IPS-15b (cell line): ENCODE measurements at regions not wholly inside any gene's neighbourhood (a gene's known extent, or its start where the extent isn't known, plus 50 kb on each side); places are given as distances from the start of the nearest gene placed in this dataset.

ENCODE experiments used
- H3K27me3 ChIP-seq: one replicate; pipeline ENCODE4 v1.6.1; 2013; ENCODE audit warnings: low read length; ENCODE audit not compliant: control insufficient read depth, insufficient read depth
- H3K36me3 ChIP-seq: one replicate; pipeline ENCODE4 v1.6.1; 2013; ENCODE audit warnings: low read length; ENCODE audit not compliant: control insufficient read depth, insufficient read depth
- H3K4me1 ChIP-seq: one replicate; pipeline ENCODE4 v1.6.1; 2013; ENCODE audit warnings: mild to moderate bottlenecking, low read length; ENCODE audit not compliant: control insufficient read depth, insufficient read depth
- H3K4me3 ChIP-seq: one replicate; pipeline ENCODE4 v1.5.1; 2013; ENCODE audit warnings: low read depth, low read length
- H3K9ac ChIP-seq: one replicate; pipeline ENCODE4 v1.6.1; 2013; ENCODE audit warnings: low read depth, mild to moderate bottlenecking, low read length
- H3K9me3 ChIP-seq: one replicate; pipeline ENCODE4 v1.6.1; 2013; ENCODE audit warnings: mild to moderate bottlenecking, low read length; ENCODE audit not compliant: control insufficient read depth, insufficient read depth

DNA sequence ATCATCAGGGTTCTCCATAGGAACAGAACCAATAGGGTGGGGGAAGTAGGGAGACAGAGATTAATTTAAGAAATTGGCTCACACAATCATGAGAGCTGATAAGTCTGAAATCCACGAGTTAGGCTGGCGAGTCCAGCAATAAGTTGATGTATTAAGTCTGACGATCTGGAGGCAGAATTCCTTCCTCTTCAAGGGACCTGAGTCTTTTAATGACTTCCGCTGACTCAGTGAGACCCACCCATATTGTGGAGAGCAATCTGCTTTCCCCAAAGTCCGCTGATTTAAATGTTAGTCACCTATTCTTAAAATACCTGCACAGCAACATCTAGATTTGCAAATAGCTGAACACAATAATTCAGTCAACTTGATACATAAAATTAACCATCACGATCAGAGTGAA is 97.8 kb downstream of the SPTSSA start:
- H3K4me1 ChIP-seq, result no peaks in the 10 kb centered on the region

DNA sequence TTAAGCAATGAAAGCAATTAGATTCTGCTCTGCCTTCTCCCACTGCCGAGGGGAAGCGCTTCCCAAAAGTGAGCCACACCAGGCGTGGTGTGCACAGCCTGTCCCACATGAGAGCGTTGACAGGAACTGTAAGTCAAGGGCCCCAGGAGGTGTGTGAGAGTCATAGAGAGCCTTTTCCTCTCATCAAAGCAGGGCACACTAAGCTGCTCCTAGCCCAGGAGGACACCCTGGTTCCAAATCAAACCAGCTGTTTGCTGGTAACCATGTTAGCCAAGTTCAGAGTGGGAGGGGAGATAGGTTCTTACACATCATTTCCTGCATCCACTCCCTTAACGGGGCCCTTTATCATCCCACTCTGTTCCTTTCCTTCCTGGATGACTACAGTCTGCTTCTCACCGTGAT is 98.3 kb downstream of the SPTSSA start:
- Histone ChIP-seq H3K9me3 (no peaks in the 10 kb centered on the region), H3K4me1 (no peaks in the 10 kb centered on the region), H3K9ac (no peak overlapping the region), H3K36me3 (no peaks in the 10 kb centered on the region), H3K27me3 (no peaks in the 10 kb centered on the region), H3K4me3 (no peak overlapping the region)

More for the DNA sequence above, 97.8 kb downstream of the SPTSSA start:
- Histone ChIP-seq H3K9me3 (no peaks in the 10 kb centered on the region), H3K9ac (no peak overlapping the region), H3K27me3 (no peaks in the 10 kb centered on the region), H3K4me3 (no peak overlapping the region), H3K36me3 (no peaks in the 10 kb centered on the region)

DNA sequence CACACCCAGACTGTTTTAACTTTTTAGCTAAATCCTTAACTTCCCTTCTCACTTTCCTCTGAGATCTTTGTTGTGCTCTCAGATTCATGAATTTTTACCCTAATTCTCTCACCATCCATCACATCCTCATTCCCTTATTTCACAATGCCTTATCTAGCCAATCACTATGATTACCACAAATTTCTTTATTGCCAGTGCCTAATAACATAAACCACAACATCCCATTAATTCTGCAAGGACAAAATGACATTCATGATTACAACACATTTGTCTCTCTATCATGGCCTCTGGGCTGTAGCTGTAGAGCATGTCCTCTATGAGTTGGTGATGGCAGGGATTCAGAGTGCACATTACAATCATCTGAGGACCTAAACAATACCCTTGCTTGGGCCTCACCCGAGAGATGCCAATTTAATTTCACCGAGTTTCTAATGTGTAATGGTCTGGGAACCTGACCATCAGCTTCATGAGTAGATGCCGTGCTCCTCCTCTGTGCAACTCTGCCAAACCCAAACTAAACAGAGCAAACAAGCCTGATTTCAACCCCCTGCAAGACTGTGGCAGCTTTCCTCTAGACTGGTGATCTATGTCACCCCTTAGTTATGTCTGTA is 99.3 kb downstream of the SPTSSA start:
- no peaks in the 10 kb centered on the region for H3K9me3 ChIP-seq
- no peak overlapping the region for H3K9ac ChIP-seq
- H3K4me1 ChIP-seq, result no peaks in the 10 kb centered on the region
- H3K36me3 ChIP-seq, result no peaks in the 10 kb centered on the region
- no peaks in the 10 kb centered on the region for H3K27me3 ChIP-seq
- H3K4me3 ChIP-seq, result no peak overlapping the region

DNA sequence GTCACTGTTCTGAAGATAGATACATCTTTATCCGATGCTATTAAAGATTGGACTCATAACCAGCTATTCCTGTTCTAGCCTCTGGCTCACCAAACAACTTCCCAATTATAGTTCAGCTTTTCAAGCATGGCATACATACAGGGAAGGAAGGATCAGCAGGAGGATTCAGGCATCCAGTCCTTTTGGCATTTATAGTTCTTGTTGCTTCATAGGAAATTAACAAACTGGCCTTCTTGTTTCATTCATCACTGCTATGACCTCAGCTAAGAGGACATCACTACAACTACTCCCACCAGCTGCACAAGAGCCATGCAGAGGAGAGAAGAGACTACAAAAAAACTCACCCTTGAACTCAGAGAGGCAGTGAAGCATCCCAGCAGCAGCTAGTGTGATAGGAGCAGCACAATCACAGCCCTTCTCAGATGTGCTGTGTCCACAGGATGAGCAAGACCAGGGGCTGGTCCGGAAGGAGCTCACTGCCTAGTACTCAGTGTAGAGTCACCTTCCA is 100.5 kb downstream of the SPTSSA start:
- H3K9ac ChIP-seq, result no peak overlapping the region
- no peak overlapping the region for H3K4me3 ChIP-seq
- H3K36me3 ChIP-seq, result no peaks in the 10 kb centered on the region
- no peaks in the 10 kb centered on the region for H3K4me1 ChIP-seq
- H3K9me3 ChIP-seq, result no peaks in the 10 kb centered on the region
- H3K27me3 ChIP-seq, result no peaks in the 10 kb centered on the region

DNA sequence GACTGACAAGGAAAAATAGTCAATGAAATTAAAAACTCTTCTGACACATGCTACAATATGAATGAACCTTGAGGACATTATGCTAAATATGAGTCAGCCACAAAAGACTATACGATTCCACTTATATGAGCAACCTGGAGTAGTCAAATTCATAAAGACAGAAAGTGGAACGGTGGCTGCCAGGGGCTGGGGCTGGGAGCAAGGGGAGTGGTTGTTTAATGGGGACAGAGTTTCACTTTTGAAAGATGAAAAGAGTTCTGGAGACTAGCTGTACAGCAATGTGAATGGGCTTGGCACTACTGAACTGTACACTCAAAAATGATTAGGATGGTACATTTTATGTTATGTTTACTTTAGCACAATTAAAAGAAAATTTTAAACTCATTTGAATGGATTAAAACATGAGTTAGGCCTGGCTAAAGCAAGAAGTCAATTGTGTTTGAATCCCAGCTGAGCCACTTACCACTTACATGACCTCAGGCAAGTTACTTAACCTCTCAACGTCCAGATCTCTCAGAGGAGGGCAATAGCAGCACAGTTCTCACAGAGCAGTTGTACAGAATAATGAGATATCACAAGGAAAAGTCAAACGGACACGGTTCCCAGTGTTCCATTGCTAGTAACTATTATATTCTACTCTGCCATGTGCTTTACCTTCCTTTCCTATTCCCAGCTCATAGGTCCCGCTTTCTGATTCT is 102.5 kb downstream of the SPTSSA start:
- Histone ChIP-seq H3K9me3 (no peaks in the 10 kb centered on the region), H3K36me3 (no peaks in the 10 kb centered on the region), H3K4me3 (no peak overlapping the region), H3K9ac (no peak overlapping the region), H3K4me1 (no peaks in the 10 kb centered on the region), H3K27me3 (no peaks in the 10 kb centered on the region)

DNA sequence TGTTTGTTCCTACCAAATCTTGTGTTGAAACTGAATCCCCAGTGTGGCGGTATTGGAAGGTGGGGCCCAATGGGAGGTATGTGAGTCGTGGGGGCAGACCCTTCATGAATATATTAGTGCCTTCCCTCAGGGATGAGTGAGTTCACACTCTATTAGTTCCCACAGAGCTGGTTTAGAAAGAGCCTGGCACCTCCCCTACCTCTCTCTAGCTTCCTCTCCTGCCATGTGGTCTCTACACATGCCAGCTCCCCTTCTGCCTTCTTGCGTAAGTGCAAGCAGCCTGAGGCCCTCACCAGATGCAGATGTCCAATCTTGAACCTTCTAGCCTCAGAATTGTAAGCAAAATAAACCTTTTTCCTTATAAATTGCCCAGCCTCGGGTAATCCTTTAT is 105.8 kb downstream of the SPTSSA start:
- H3K4me1 ChIP-seq, result no peaks in the 10 kb centered on the region
- H3K36me3 ChIP-seq, result no peaks in the 10 kb centered on the region
- H3K4me3 ChIP-seq, result no peak overlapping the region
- no peaks in the 10 kb centered on the region for H3K27me3 ChIP-seq
- no peaks in the 10 kb centered on the region for H3K9me3 ChIP-seq
- no peak overlapping the region for H3K9ac ChIP-seq

DNA sequence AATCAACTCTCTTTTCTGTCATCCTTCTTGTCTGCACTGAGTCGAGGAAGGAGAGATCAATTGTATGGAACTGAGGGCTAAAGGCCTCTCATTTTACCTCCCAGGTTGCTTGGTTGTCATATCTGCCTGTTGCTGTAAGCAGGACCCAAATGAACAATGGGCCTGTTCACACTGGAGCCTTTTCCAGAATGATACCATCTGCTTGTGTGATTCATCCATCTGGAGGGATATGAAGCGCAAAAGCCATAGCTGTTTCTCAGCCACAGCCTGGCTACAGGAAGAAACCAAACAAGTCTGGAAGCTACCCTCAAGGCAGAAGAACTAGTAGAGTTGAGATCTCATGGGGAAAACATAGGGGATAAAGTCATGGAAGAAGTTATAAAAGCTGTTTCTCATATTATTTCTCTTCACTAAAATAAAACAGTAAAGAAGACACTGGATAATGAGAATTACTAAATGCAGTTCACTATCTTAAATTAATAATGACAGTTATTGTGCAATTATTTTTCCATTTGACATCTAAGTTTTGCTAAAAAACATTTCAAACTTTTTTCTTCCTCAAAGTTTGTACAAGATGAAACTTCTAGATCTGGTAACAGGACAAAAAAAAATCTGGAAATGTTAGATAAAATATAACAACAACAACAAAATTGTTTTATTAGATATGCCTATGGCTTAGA is 106.3 kb downstream of the SPTSSA start:
- Histone ChIP-seq H3K4me1 (no peaks in the 10 kb centered on the region), H3K4me3 (no peak overlapping the region), H3K36me3 (no peaks in the 10 kb centered on the region), H3K27me3 (no peaks in the 10 kb centered on the region), H3K9me3 (no peaks in the 10 kb centered on the region), H3K9ac (no peak overlapping the region)

DNA sequence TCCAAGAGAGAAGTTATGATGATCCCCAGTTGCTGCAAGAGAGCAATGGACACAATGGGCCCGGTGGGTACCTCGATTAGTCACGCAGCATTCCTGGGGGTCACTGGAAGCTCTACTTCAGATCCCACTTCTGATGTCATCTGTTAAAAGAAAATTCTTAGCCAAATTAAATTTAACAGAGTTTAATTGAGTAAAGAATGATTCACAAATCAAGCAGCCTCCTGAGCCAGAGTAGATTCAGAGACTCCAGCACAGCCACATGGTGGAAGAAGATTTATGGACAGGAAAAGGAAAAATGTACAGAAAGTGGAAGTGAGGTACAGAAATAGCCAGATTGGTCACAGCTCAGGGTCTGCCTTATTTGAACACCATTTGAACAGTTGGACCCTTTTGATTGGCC is 107.5 kb downstream of the SPTSSA start:
- Histone ChIP-seq H3K9ac (no peak overlapping the region), H3K4me1 (no peaks in the 10 kb centered on the region), H3K36me3 (no peaks in the 10 kb centered on the region), H3K27me3 (no peaks in the 10 kb centered on the region), H3K9me3 (no peaks in the 10 kb centered on the region), H3K4me3 (no peak overlapping the region)

DNA sequence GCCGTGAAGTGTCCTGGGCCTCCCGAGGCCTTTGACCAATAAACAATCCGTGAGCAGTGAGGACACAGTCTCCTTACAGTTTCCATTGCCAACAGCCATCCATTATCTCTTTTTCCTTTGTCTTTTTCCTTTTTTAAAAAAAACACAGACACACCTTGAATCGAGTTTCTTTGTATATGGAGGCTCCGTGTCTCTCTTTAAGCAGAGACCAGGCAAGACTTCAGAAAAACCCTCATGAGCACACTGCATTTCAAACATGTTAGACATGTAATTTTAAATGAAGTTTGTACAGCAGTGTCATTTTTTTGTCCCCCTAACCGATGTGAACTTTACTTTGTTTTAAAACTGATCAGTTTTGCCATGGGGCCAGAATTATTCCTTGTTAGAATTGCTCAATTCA is 111.1 kb downstream of the SPTSSA start:
- H3K9ac ChIP-seq, result no peak overlapping the region
- H3K27me3 ChIP-seq, result no peaks in the 10 kb centered on the region
- H3K36me3 ChIP-seq, result no peaks in the 10 kb centered on the region
- H3K4me3 ChIP-seq, result no peak overlapping the region
- no peaks in the 10 kb centered on the region for H3K9me3 ChIP-seq
- no peaks in the 10 kb centered on the region for H3K4me1 ChIP-seq

DNA sequence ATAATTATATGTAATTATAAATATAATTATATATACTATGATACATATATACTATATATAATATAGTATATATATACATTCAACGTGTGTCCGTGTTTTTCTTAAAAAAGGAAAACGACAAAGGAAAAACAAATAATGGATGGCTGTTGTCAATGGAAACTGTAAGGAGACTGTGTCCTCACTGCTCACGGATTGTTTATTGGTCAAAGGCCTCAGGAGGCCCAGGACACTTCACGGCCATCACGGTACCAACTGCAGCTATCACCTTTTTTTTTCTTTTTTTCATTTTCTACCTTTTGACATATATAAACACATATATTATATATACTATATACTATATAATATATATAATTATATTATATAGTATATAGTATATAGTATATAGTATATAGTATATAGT is 113.4 kb downstream of the SPTSSA start:
- Histone ChIP-seq H3K9ac (no peak overlapping the region), H3K4me1 (no peaks in the 10 kb centered on the region), H3K36me3 (no peaks in the 10 kb centered on the region), H3K27me3 (no peaks in the 10 kb centered on the region), H3K4me3 (no peak overlapping the region), H3K9me3 (no peaks in the 10 kb centered on the region)

DNA sequence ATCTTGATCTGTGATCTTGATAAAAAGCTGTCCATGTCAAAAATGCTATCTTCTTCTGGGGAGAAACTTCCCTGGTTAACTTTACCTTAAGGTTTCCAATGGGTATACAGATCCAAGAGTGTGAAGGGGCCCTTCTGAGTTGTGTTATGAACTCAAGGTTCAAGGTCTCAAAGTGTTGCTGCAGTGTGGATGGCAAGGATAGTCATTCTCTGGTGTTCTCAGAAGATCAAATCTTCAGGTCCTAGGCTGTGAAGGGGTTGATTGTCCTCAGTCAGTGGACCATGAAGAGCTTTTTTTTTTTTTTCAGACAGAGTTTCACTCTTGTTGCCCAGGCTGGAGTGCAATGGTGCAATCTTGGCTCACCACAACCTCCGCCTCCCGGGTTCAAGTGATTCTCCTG is 114.4 kb downstream of the SPTSSA start:
- Histone ChIP-seq H3K9ac (no peak overlapping the region), H3K9me3 (peaks cover 2% of the 10 kb centered on the region), H3K27me3 (no peaks in the 10 kb centered on the region), H3K36me3 (no peaks in the 10 kb centered on the region), H3K4me3 (no peak overlapping the region), H3K4me1 (no peaks in the 10 kb centered on the region)
